ENCODE measurements at regions not wholly inside any gene's neighbourhood (a gene's known extent, or its start where the extent isn't known, plus 50 kb on each side); places are given as distances from the start of the nearest gene placed in this dataset.

GRCh38 chr6:11460837-11461661, 76.5 kb upstream of the TMEM170B start:
- H3K79me2 ChIP-seq (ENCODE audit: insufficient read depth, low read length): no peaks in the 10 kb centered on the region
- no peak overlapping the region for H3K9ac ChIP-seq (ENCODE audit: insufficient read depth, low read depth, low read length)
- H3K9me3 ChIP-seq (ENCODE audit: low read length): no peaks in the 10 kb centered on the region
- 97% methylated on average over 7 of the region's 7 CpGs for WGBS (ENCODE audit: low lambda C conversion rate)
- POLR2A ChIA-PET: no interaction called here
- no peaks in the 10 kb centered on the region for H3K36me3 ChIP-seq (replicated peaks in 1 of 2; ENCODE audit: control insufficient read depth in 1 of 2, insufficient read depth in 2 of 2, low read length in 2 of 2)
- H3K4me3 ChIP-seq (replicated peaks in 1 of 3; ENCODE audit: insufficient read depth in 1 of 3, low read depth in 2 of 3, low read length in 3 of 3): no peak overlapping the region
- DNase-seq (ENCODE audit: low spot score): no peak
- H3K4me2 ChIP-seq (ENCODE audit: low read depth, low read length): no peak overlapping the region
- in situ Hi-C loops (cut with HindIII; ENCODE audit: extremely low pct_ligation_motif_present, low pct_unique_long_range_greater_than_20kb) (no loop called here), intact Hi-C loops (cut with micrococcal nuclease; ENCODE audit: unreplicated experiment) (no loop called here)
- no peaks in the 10 kb centered on the region for H3K27me3 ChIP-seq (ENCODE audit: control insufficient read depth in 1 of 2, insufficient read depth in 2 of 2, low read length in 2 of 2)
- no peak overlapping the region for H2AFZ ChIP-seq (ENCODE audit: low read length)
- no peak for TF ChIP-seq PLSCR1 (CRISPR knock-in tag; IDR thresholded peaks at IDR 0.05; ENCODE audit: borderline replicate concordance)
- TF ChIP-seq, protein P1, sequence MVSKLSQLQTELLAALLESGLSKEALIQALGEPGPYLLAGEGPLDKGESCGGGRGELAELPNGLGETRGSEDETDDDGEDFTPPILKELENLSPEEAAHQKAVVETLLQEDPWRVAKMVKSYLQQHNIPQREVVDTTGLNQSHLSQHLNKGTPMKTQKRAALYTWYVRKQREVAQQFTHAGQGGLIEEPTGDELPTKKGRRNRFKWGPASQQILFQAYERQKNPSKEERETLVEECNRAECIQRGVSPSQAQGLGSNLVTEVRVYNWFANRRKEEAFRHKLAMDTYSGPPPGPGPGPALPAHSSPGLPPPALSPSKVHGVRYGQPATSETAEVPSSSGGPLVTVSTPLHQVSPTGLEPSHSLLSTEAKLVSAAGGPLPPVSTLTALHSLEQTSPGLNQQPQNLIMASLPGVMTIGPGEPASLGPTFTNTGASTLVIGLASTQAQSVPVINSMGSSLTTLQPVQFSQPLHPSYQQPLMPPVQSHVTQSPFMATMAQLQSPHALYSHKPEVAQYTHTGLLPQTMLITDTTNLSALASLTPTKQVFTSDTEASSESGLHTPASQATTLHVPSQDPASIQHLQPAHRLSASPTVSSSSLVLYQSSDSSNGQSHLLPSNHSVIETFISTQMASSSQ (IDR thresholded peaks at IDR 0.05; ENCODE audit: low read depth): no peak
- TF ChIP-seq, protein P1 (CRISPR knock-in tag; IDR thresholded peaks at IDR 0.05; ENCODE audit: borderline replicate concordance): no peak
- no peak for TF ChIP-seq ZNF136 (CRISPR knock-in tag; IDR thresholded peaks at IDR 0.05; ENCODE audit: low read depth)
- no peak for TF ChIP-seq ZMYM2 (CRISPR knock-in tag; IDR thresholded peaks at IDR 0.05)
- TF ChIP-seq ZFP36L1 (CRISPR knock-in tag; IDR thresholded peaks at IDR 0.05): no peak
- no peak for TF ChIP-seq YEATS4 (CRISPR knock-in tag; IDR thresholded peaks at IDR 0.05; ENCODE audit: borderline replicate concordance)
- no peak for TF ChIP-seq RFX5 (IDR thresholded peaks at IDR 0.05; ENCODE audit: low read depth, low read length)
- no peaks in the 10 kb centered on the region for H4K20me1 ChIP-seq (ENCODE audit: insufficient read depth, low read length)
- no TSS peak for BruUV-seq (replicated peaks)
- no peak for FAIRE-seq
- no peak overlapping the region for H3K27ac ChIP-seq (ENCODE audit: extremely low read length, insufficient read depth, low read length)
- H3K4me1 ChIP-seq (ENCODE audit: insufficient read depth, low read length): peaks cover 46% of the 10 kb centered on the region
- ATAC-seq: no peak
- CTCF ChIA-PET (ENCODE audit: low intra/inter-chr PET ratio, low total read pairs): no interaction called here

All from HepG2 (cell line).